HepG2 (cell line): ENCODE measurements at regions not wholly inside any gene's neighbourhood (a gene's known extent, or its start where the extent isn't known, plus 50 kb on each side); places are given as distances from the start of the nearest gene placed in this dataset.

ENCODE experiments used
- ATAC-seq: fragments of 200-7000 bp; cut with Tn5 transposase; 3 replicates; pipeline ENCODE4 v1.9.1; 2020; ENCODE audit warnings: mild to moderate bottlenecking, moderate library complexity
- BruUV-seq: library from RNA; stranded (reverse); fragments of 400-500 nt; replicated peaks from 2 replicates; lab custom pipeline; 2021; lab: Mats Ljungman, UMichigan
- CTCF ChIA-PET: fragments of 300-600 bp; formaldehyde crosslinking; extraction: SDS; loops from one replicate; lab custom pipeline; 2021; ENCODE audit warnings: low total read pairs, inconsistent platforms, low intra/inter-chr PET ratio; lab: Yijun Ruan, JAX
- POLR2A ChIA-PET: fragments of 350-600 bp; sonication (Branson Sonifier 250); formaldehyde crosslinking; loops from one replicate; lab custom pipeline; 2020; ENCODE audit warnings: antibody characterized with exemption, inconsistent platforms; lab: Yijun Ruan, JAX
- DNase-seq: peaks from one replicate; pipeline ENCODE4 v3.0.0-alpha.2; 2015; ENCODE audit warnings: low spot score
- FAIRE-seq: peaks from 3 replicates; lab custom pipeline; 2011; peaks lifted over from hg19 to GRCh38; lab: Jason Lieb, UNC
- H2AFZ ChIP-seq: one replicate; pipeline ENCODE4 v1.6.1; 2011; ENCODE audit warnings: low read length, inconsistent platforms
- H3K27ac ChIP-seq: fragments of 300-600 bp; 3 replicates; pipeline ENCODE4 v1.8.0; 2011; ENCODE audit warnings: mixed run types, mild to moderate bottlenecking, mixed read lengths, low read length, inconsistent platforms; ENCODE audit not compliant: insufficient read depth; ENCODE audit errors: extremely low read length
- H3K27me3 ChIP-seq, 2 experiments: fragments of 200-600 bp in 1 of 2; 2 replicates in 1 of 2; 3 replicates in 1 of 2; pipeline versions ENCODE4 v1.6.0 to v1.8.0; 2011; ENCODE audit warnings: low read length in 2 of 2, mild to moderate bottlenecking in 2 of 2, moderate library complexity in 2 of 2, inconsistent platforms in 1 of 2; ENCODE audit not compliant: insufficient read depth in 2 of 2, control insufficient read depth in 1 of 2
- H3K36me3 ChIP-seq, 2 experiments: fragments of 200-600 bp in 1 of 2; replicated peaks in 1 of 2; 2 replicates in 1 of 2; 3 replicates in 1 of 2; pipeline versions ENCODE4 v1.5.1 to v1.8.0; 2011; ENCODE audit warnings: low read length in 2 of 2, inconsistent platforms in 1 of 2; ENCODE audit not compliant: insufficient read depth in 2 of 2, control insufficient read depth in 1 of 2
- H3K4me1 ChIP-seq: 2 replicates; pipeline ENCODE4 v1.5.1; 2012; ENCODE audit warnings: low read length, inconsistent platforms; ENCODE audit not compliant: insufficient read depth
- H3K4me2 ChIP-seq: 2 replicates; pipeline ENCODE4 v1.6.0; 2011; ENCODE audit warnings: low read depth, low read length, inconsistent platforms
- H3K4me3 ChIP-seq, 3 experiments: fragments of 200-600 bp in 1 of 3; sonication (generic), shearing (Covaris generic) in 1 of 3; replicated peaks in 1 of 3; 2 replicates each; pipeline ENCODE4 v1.5.1; 2011 to 2016; ENCODE audit warnings: low read length in 3 of 3, inconsistent platforms in 2 of 3, low read depth in 2 of 3, mild to moderate bottlenecking in 2 of 3, control low read depth in 1 of 3, mixed read lengths in 1 of 3; ENCODE audit not compliant: insufficient read depth in 1 of 3
- H3K79me2 ChIP-seq: one replicate; pipeline ENCODE4 v1.6.1; 2011; ENCODE audit warnings: low read length, inconsistent platforms; ENCODE audit not compliant: insufficient read depth
- H3K9ac ChIP-seq: 2 replicates; pipeline ENCODE4 v1.6.0; 2011; ENCODE audit warnings: mild to moderate bottlenecking, low read depth, low read length, inconsistent platforms; ENCODE audit not compliant: insufficient read depth
- H3K9me3 ChIP-seq: 2 replicates; pipeline ENCODE4 v1.5.1; 2012; ENCODE audit warnings: mild to moderate bottlenecking, low read length
- H4K20me1 ChIP-seq: 2 replicates; pipeline ENCODE4 v1.6.0; 2011; ENCODE audit warnings: inconsistent platforms, mild to moderate bottlenecking, low read length, moderate library complexity; ENCODE audit not compliant: insufficient read depth
- MED13 ChIP-seq: sonication (generic); formaldehyde crosslinking; IDR thresholded peaks from 2 replicates; pipeline ENCODE4 v1.5.0; 2020; ENCODE audit warnings: missing genetic modification reagents
- RERE ChIP-seq: IDR thresholded peaks from 2 replicates; pipeline ENCODE4 v1.6.1; 2016; ENCODE audit warnings: low read depth, missing genetic modification reagents, missing compliant biosample characterization
- SP5 ChIP-seq: IDR thresholded peaks from 2 replicates; pipeline ENCODE4 v1.6.1; 2016; ENCODE audit warnings: low read depth, borderline replicate concordance
- SPEN ChIP-seq: sonication (generic); formaldehyde crosslinking; IDR thresholded peaks from 2 replicates; pipeline ENCODE4 v1.5.1; 2020; ENCODE audit warnings: low read depth, mild to moderate bottlenecking, missing genetic modification reagents
- SRF ChIP-seq: IDR thresholded peaks from 2 replicates; pipeline ENCODE4 v1.6.1; 2011; ENCODE audit warnings: mild to moderate bottlenecking, low read depth, low read length, moderate library complexity
- SSRP1 ChIP-seq: IDR thresholded peaks from 2 replicates; pipeline ENCODE4 v1.6.1; 2016; ENCODE audit warnings: control low read depth
- TERF1 ChIP-seq: sonication (generic); formaldehyde crosslinking; IDR thresholded peaks from 2 replicates; pipeline ENCODE4 v1.8.0; 2022; ENCODE audit warnings: mild to moderate bottlenecking, missing genetic modification reagents, moderate library complexity
- USF2 ChIP-seq, 2 experiments: sonication (generic) in 1 of 2; formaldehyde crosslinking in 1 of 2; IDR thresholded peaks; 2 replicates each; pipeline versions ENCODE4 v1.5.1 to v1.6.1; 2011 to 2020; ENCODE audit warnings: borderline replicate concordance in 1 of 2, low read depth in 1 of 2, low read length in 1 of 2, mild to moderate bottlenecking in 1 of 2, missing genetic modification reagents in 1 of 2, moderate library complexity in 1 of 2
- ZNF609 ChIP-seq: sonication (generic); formaldehyde crosslinking; IDR thresholded peaks from 2 replicates; pipeline ENCODE4 v1.4.0; 2020; ENCODE audit warnings: mild to moderate bottlenecking, missing genetic modification reagents, borderline replicate concordance
- in situ Hi-C: cut with HindIII; loops from 2 replicates; pipeline ENCODE4 v1.10.0; 2017; ENCODE audit warnings: low pct_unique_long_range_greater_than_20kb; ENCODE audit not compliant: extremely low pct_ligation_motif_present
- intact Hi-C: fragments of 100-400 bp; cut with micrococcal nuclease; formaldehyde crosslinking; loops from one replicate; pipeline ENCODE4 v1.10.0; 2022; ENCODE audit not compliant: unreplicated experiment

- intact Hi-C loops, result no loop called here
- no peak for ATAC-seq
- no peak overlapping the region for H3K4me3 ChIP-seq
- ChIA-PET CTCF (no interaction called here), POLR2A (no interaction called here)
- no peak for DNase-seq
- H3K79me2 ChIP-seq, result no peaks in the 10 kb centered on the region
- H3K36me3 ChIP-seq, result no peaks in the 10 kb centered on the region
- H3K27me3 ChIP-seq, result no peaks in the 10 kb centered on the region
- no TSS peak for BruUV-seq
- H3K4me2 ChIP-seq, result no peak overlapping the region
- H3K9ac ChIP-seq, result no peak overlapping the region
- in situ Hi-C loops, result no loop called here
- no peaks in the 10 kb centered on the region for H4K20me1 ChIP-seq
- H3K9me3 ChIP-seq, result no peaks in the 10 kb centered on the region
- no peak overlapping the region for H2AFZ ChIP-seq
- no peak overlapping the region for H3K27ac ChIP-seq
- H3K4me1 ChIP-seq, result no peaks in the 10 kb centered on the region
- FAIRE-seq, result no peak
- TF ChIP-seq MED13 (CRISPR knock-in tag) (no peak), TERF1 (CRISPR knock-in tag) (no peak), SRF (no peak), USF2 (IDR thresholded peaks at IDR 0.05; ENCODE audit: low read depth, low read length) (no peak), USF2 (CRISPR knock-in tag; IDR thresholded peaks at IDR 0.05; ENCODE audit: borderline replicate concordance) (no peak), SP5 (CRISPR knock-in tag) (no peak), ZNF609 (no peak), RERE (CRISPR knock-in tag) (no peak), SPEN (CRISPR knock-in tag) (no peak), SSRP1 (no peak)
Measured at GRCh38 chr12:77351860-77352259, 286.5 kb upstream of the E2F7 start.
